GM18498 (cell line): ENCODE measurements at regions not wholly inside any gene's neighbourhood (a gene's known extent, or its start where the extent isn't known, plus 50 kb on each side); places are given as distances from the start of the nearest gene placed in this dataset.
"Not testable (repeated sequence)": the region's sequence is repeated elsewhere in the genome, so short reads cannot be mapped to it uniquely, and the experiment has no call there.

Experiments used
- ATAC-seq: cut with Tn5 transposase; IDR thresholded peaks from one replicate; pipeline ENCODE4 v1.9.1; 2021; ENCODE audit warnings: mild to moderate bottlenecking, moderate library complexity; ENCODE audit not compliant: unreplicated experiment

GRCh38 chr2:104904889-104905288 lies 51.0 kb downstream of the POU3F3 start:
- no peak for ATAC-seq

GRCh38 chr2:104909317-104909716 lies 55.4 kb downstream of the POU3F3 start:
- no peak for ATAC-seq

- ATAC-seq, result no peak
Measured at GRCh38 chr2:104914509-104914908, 60.6 kb downstream of the POU3F3 start.

- ATAC-seq, result no peak
Measured at GRCh38 chr2:104915107-104915793, 61.3 kb downstream of the POU3F3 start.

- ATAC-seq, result no peak
Measured at GRCh38 chr2:104919127-104919526, 65.2 kb downstream of the POU3F3 start.

GRCh38 chr2:104923665-104924064 lies 69.8 kb downstream of the POU3F3 start:
- ATAC-seq, result no peak

GRCh38 chr2:104929663-104930062 lies 75.7 kb downstream of the POU3F3 start:
- no peak for ATAC-seq

- ATAC-seq, result no peak
Measured at GRCh38 chr2:104930732-104931131, 76.8 kb downstream of the POU3F3 start.

GRCh38 chr2:104932243-104932642 lies 78.3 kb downstream of the POU3F3 start:
- ATAC-seq, result no peak

- no peak for ATAC-seq
Measured at GRCh38 chr2:104933151-104933917, 79.4 kb downstream of the POU3F3 start.

GRCh38 chr2:104936527-104936926 lies 82.6 kb downstream of the POU3F3 start:
- no peak for ATAC-seq

- ATAC-seq, result peak; percentile 95
Measured at GRCh38 chr2:104938231-104938941, 84.5 kb downstream of the POU3F3 start.

- ATAC-seq, result no peak
Measured at GRCh38 chr2:104939570-104940217, 85.8 kb downstream of the POU3F3 start.

GRCh38 chr2:104944495-104944894 lies 90.6 kb downstream of the POU3F3 start:
- no peak for ATAC-seq

- ATAC-seq, result no peak
Measured at GRCh38 chr2:104945121-104945520, 91.2 kb downstream of the POU3F3 start.

GRCh38 chr2:104945866-104946265 lies 92.0 kb downstream of the POU3F3 start:
- ATAC-seq, result no peak

GRCh38 chr2:104947456-104947855 lies 90.4 kb upstream of the MRPS9 start:
- not testable (repeated sequence) for ATAC-seq

GRCh38 chr2:104952976-104953375 lies 84.9 kb upstream of the MRPS9 start:
- ATAC-seq, result no peak

GRCh38 chr2:104965900-104966299 lies 72.0 kb upstream of the MRPS9 start:
- ATAC-seq, result no peak

GRCh38 chr2:104969564-104969963 lies 68.3 kb upstream of the MRPS9 start:
- no peak for ATAC-seq

GRCh38 chr2:104975371-104975770 lies 62.5 kb upstream of the MRPS9 start:
- ATAC-seq, result no peak
